Trophoblast cell (in vitro differentiated cells and primary cell): ENCODE measurements at regions not wholly inside any gene's neighbourhood (a gene's known extent, or its start where the extent isn't known, plus 50 kb on each side); places are given as distances from the start of the nearest gene placed in this dataset.
"Not testable (repeated sequence)": the region's sequence is repeated elsewhere in the genome, so short reads cannot be mapped to it uniquely, and the experiment has no call there.

Experiments used
- DNase-seq, 2 donors: peaks; one replicate each; pipeline ENCODE4 v3.0.0-alpha.2; 2016
- H2AFZ ChIP-seq: 2 replicates; pipeline ENCODE4 v1.6.1; 2013; ENCODE audit warnings: low read length, moderate library complexity, mild to moderate bottlenecking; ENCODE audit not compliant: insufficient read depth, poor library complexity
- H2AK5ac ChIP-seq: 2 replicates; pipeline ENCODE4 v1.6.1; 2013; ENCODE audit warnings: mild to moderate bottlenecking, low read length
- H2BK120ac ChIP-seq: 2 replicates; pipeline ENCODE4 v1.6.1; 2013; ENCODE audit warnings: low read length, mild to moderate bottlenecking, moderate library complexity; ENCODE audit not compliant: insufficient read depth, poor library complexity
- H2BK12ac ChIP-seq: 2 replicates; pipeline ENCODE4 v1.6.1; 2013; ENCODE audit warnings: mild to moderate bottlenecking, low read length, moderate library complexity
- H2BK5ac ChIP-seq: 2 replicates; pipeline ENCODE4 v1.6.1; 2013; ENCODE audit warnings: low read length, low read depth, moderate library complexity, mild to moderate bottlenecking; ENCODE audit not compliant: poor library complexity
- H3K14ac ChIP-seq: 2 replicates; pipeline ENCODE4 v1.6.1; 2013; ENCODE audit warnings: mild to moderate bottlenecking, low read length
- H3K18ac ChIP-seq: 2 replicates; pipeline ENCODE4 v1.6.1; 2013; ENCODE audit warnings: mild to moderate bottlenecking, low read length
- H3K23ac ChIP-seq: 2 replicates; pipeline ENCODE4 v1.6.1; 2013; ENCODE audit warnings: low read length
- H3K27ac ChIP-seq: 2 replicates; pipeline ENCODE4 v1.5.1; 2013; ENCODE audit warnings: low read depth, mild to moderate bottlenecking, inconsistent platforms, low read length, moderate library complexity
- H3K27me3 ChIP-seq: 2 replicates; pipeline ENCODE4 v1.6.1; 2013; ENCODE audit warnings: inconsistent platforms, mild to moderate bottlenecking, low read length, moderate library complexity; ENCODE audit not compliant: insufficient read depth
- H3K36me3 ChIP-seq, 2 experiments: 1 replicate in 1 of 2; 2 replicates in 1 of 2; pipeline ENCODE4 v1.6.1; 2013; ENCODE audit warnings: low read length in 2 of 2, mild to moderate bottlenecking in 2 of 2, moderate library complexity in 1 of 2; ENCODE audit not compliant: insufficient read depth in 2 of 2, control insufficient read depth in 1 of 2
- H3K4ac ChIP-seq: 2 replicates; pipeline ENCODE4 v1.6.1; 2013; ENCODE audit warnings: low read depth, mild to moderate bottlenecking, low read length, moderate library complexity
- H3K4me1 ChIP-seq, 2 experiments: 1 replicate in 1 of 2; 2 replicates in 1 of 2; pipeline ENCODE4 v1.6.1; 2013; ENCODE audit warnings: low read length in 2 of 2, mild to moderate bottlenecking in 2 of 2, moderate library complexity in 1 of 2; ENCODE audit not compliant: insufficient read depth in 2 of 2, control insufficient read depth in 1 of 2
- H3K4me2 ChIP-seq: 2 replicates; pipeline ENCODE4 v1.6.1; 2013; ENCODE audit warnings: inconsistent platforms, mild to moderate bottlenecking, low read length, moderate library complexity
- H3K4me3 ChIP-seq: 2 replicates; pipeline ENCODE4 v1.5.1; 2013; ENCODE audit warnings: mild to moderate bottlenecking, low read depth, low read length, inconsistent platforms
- H3K79me1 ChIP-seq: one replicate; pipeline ENCODE4 v1.6.1; 2013; ENCODE audit warnings: low read length
- H3K79me2 ChIP-seq: 2 replicates; pipeline ENCODE4 v1.6.1; 2013; ENCODE audit warnings: low read length, mild to moderate bottlenecking; ENCODE audit not compliant: control insufficient read depth, insufficient read depth, poor library complexity
- H3K9ac ChIP-seq: 2 replicates; pipeline ENCODE4 v1.6.1; 2013; ENCODE audit warnings: mild to moderate bottlenecking, low read length
- H3K9me3 ChIP-seq: 2 replicates; pipeline ENCODE4 v1.6.1; 2013; ENCODE audit warnings: low read depth, mild to moderate bottlenecking, control low read depth, inconsistent platforms, low read length; ENCODE audit not compliant: insufficient read depth
- H4K12ac ChIP-seq: 2 replicates; pipeline ENCODE4 v1.6.1; 2013; ENCODE audit warnings: low read depth, mild to moderate bottlenecking, low read length, moderate library complexity
- H4K8ac ChIP-seq: 2 replicates; pipeline ENCODE4 v1.6.1; 2013; ENCODE audit warnings: low read depth, mild to moderate bottlenecking, low read length, moderate library complexity
- H4K91ac ChIP-seq: one replicate; pipeline ENCODE4 v1.6.1; 2013; ENCODE audit warnings: low read depth, mild to moderate bottlenecking, low read length, moderate library complexity
- WGBS: extraction: QIAGEN DNeasy Blood & Tissue Kit; methylation state at CpG from one replicate; pipeline ENCODE4 v1.1.7; 2013; ENCODE audit warnings: missing lambda C conversion rate; ENCODE audit not compliant: insufficient read length, insufficient coverage; ENCODE audit errors: extremely low coverage; 5-methylcytosine and 5-hydroxymethylcytosine counted together

GRCh38 chr2:23050388-23050787 is 334.6 kb upstream of the KLHL29 start:
- no peak overlapping the region for H3K4ac ChIP-seq
- H3K79me2 ChIP-seq = no peaks in the 10 kb centered on the region
- H3K79me1 ChIP-seq = no peaks in the 10 kb centered on the region
- no peak overlapping the region for H3K27ac ChIP-seq
- no peak overlapping the region for H2AK5ac ChIP-seq
- no peaks in the 10 kb centered on the region for H3K27me3 ChIP-seq
- H2BK12ac ChIP-seq = no peak overlapping the region
- H3K36me3 ChIP-seq = no peaks in the 10 kb centered on the region
- no peak overlapping the region for H2BK120ac ChIP-seq
- peaks cover 2% of the 10 kb centered on the region for H3K9me3 ChIP-seq
- no peak overlapping the region for H4K8ac ChIP-seq
- no peak for DNase-seq
- H2BK5ac ChIP-seq = no peak overlapping the region
- H3K9ac ChIP-seq = no peak overlapping the region
- no peak overlapping the region for H3K4me3 ChIP-seq
- H2AFZ ChIP-seq = no peak overlapping the region
- H3K4me2 ChIP-seq = no peak overlapping the region
- no peak overlapping the region for H4K12ac ChIP-seq
- H3K23ac ChIP-seq = no peak overlapping the region
- WGBS = no CpG with 5 or more reads among the region's 2 CpGs
- H3K4me1 ChIP-seq = no peaks in the 10 kb centered on the region
- no peak overlapping the region for H3K14ac ChIP-seq
- H3K18ac ChIP-seq = no peak overlapping the region
- H4K91ac ChIP-seq = no peak overlapping the region

- no peak for DNase-seq
- Histone ChIP-seq H3K4ac (no peak overlapping the region), H3K23ac (no peak overlapping the region), H3K27me3 (no peaks in the 10 kb centered on the region), H3K9me3 (peaks cover 2% of the 10 kb centered on the region), H4K91ac (no peak overlapping the region), H3K18ac (no peak overlapping the region), H4K12ac (no peak overlapping the region), H3K36me3 (no peaks in the 10 kb centered on the region), H3K4me2 (no peak overlapping the region), H3K79me2 (no peaks in the 10 kb centered on the region), H3K4me1 (no peaks in the 10 kb centered on the region), H3K4me3 (no peak overlapping the region), H3K14ac (no peak overlapping the region), H4K8ac (no peak overlapping the region), H3K79me1 (no peaks in the 10 kb centered on the region), H2BK5ac (no peak overlapping the region), H2BK120ac (no peak overlapping the region), H3K27ac (no peak overlapping the region), H2AK5ac (no peak overlapping the region), H2BK12ac (no peak overlapping the region), H3K9ac (no peak overlapping the region), H2AFZ (no peak overlapping the region)
- no CpG with 5 or more reads among the region's 2 CpGs for WGBS
Observed at GRCh38 chr2:23053601-23054000, 331.4 kb upstream of the KLHL29 start.

GRCh38 chr2:23055251-23055650 is 329.7 kb upstream of the KLHL29 start:
- WGBS = no CpG with 5 or more reads among the region's 4 CpGs
- Histone ChIP-seq H3K4ac (no peak overlapping the region), H3K14ac (no peak overlapping the region), H3K9me3 (peaks cover 2% of the 10 kb centered on the region), H4K8ac (no peak overlapping the region), H3K79me2 (no peaks in the 10 kb centered on the region), H3K23ac (no peak overlapping the region), H4K12ac (no peak overlapping the region), H3K4me3 (peak overlapping the region; percentile 5), H3K18ac (no peak overlapping the region), H3K9ac (no peak overlapping the region), H3K79me1 (no peaks in the 10 kb centered on the region), H2BK120ac (no peak overlapping the region), H3K4me1 (no peaks in the 10 kb centered on the region), H2BK5ac (no peak overlapping the region), H3K36me3 (no peaks in the 10 kb centered on the region), H3K4me2 (no peak overlapping the region), H3K27me3 (no peaks in the 10 kb centered on the region), H2BK12ac (no peak overlapping the region), H4K91ac (no peak overlapping the region), H2AFZ (no peak overlapping the region), H3K27ac (no peak overlapping the region), H2AK5ac (no peak overlapping the region)
- no peak for DNase-seq

GRCh38 chr2:23056846-23057245 is 328.1 kb upstream of the KLHL29 start:
- H3K79me1 ChIP-seq, H2BK5ac ChIP-seq, H3K9ac ChIP-seq, H3K14ac ChIP-seq, H4K8ac ChIP-seq, H4K91ac ChIP-seq, H3K23ac ChIP-seq, H3K36me3 ChIP-seq, H4K12ac ChIP-seq, H2BK120ac ChIP-seq, H3K18ac ChIP-seq, H3K9me3 ChIP-seq, H3K4me3 ChIP-seq, H3K4ac ChIP-seq, H3K79me2 ChIP-seq, H3K4me2 ChIP-seq, H3K27me3 ChIP-seq, H2BK12ac ChIP-seq, H3K4me1 ChIP-seq, H2AFZ ChIP-seq, H3K27ac ChIP-seq, H2AK5ac ChIP-seq: not testable (repeated sequence)
- no CpG with 5 or more reads among the region's 4 CpGs for WGBS
- DNase-seq = peak in 1 of 2 donors; percentile 21
